Gastroesophageal sphincter (tissue), 4 donors: ENCODE measurements at regions not wholly inside any gene's neighbourhood (a gene's known extent, or its start where the extent isn't known, plus 50 kb on each side); places are given as distances from the start of the nearest gene placed in this dataset.
"Not testable (repeated sequence)": the region's sequence is repeated elsewhere in the genome, so short reads cannot be mapped to it uniquely, and the experiment has no call there.

Source experiments
- ATAC-seq: fragments of 150-250 bp; one replicate; pipeline ENCODE4 v1.9.1; 2016; ENCODE audit warnings: mild to moderate bottlenecking, moderate library complexity
- H3K27ac ChIP-seq, 4 donors: fragments of 200-600 bp; sonication (generic) in 3 of 4; 1 replicate in 3 of 4; 2 replicates in 1 of 4; pipeline ENCODE4 v1.5.1; 2016 to 2019
- H3K27me3 ChIP-seq: fragments of 200-600 bp; sonication (generic); one replicate; pipeline ENCODE4 v1.5.1; 2019
- H3K36me3 ChIP-seq, 2 donors: fragments of 200-600 bp; sonication (generic); one replicate each; pipeline ENCODE4 v1.5.1; 2019; ENCODE audit warnings: control low read depth in 1 of 2
- H3K4me1 ChIP-seq, 3 donors: fragments of 200-600 bp; sonication (generic); 1 replicate in 2 of 3; 2 replicates in 1 of 3; pipeline ENCODE4 v1.5.1; 2016 to 2019; ENCODE audit warnings: control low read depth in 2 of 3
- H3K4me3 ChIP-seq, 2 donors: fragments of 200-600 bp; sonication (generic); one replicate each; pipeline ENCODE4 v1.5.1; 2019; ENCODE audit warnings: mild to moderate bottlenecking in 1 of 2, moderate library complexity in 1 of 2
- H3K9me3 ChIP-seq, 3 donors: fragments of 200-600 bp; sonication (generic); one replicate each; pipeline ENCODE4 v1.5.1; 2017 to 2019; ENCODE audit warnings: control low read depth in 2 of 3
- CTCF ChIP-seq, 4 experiments: fragments of 200-600 bp in 2 of 4; fragments of 450-650 bp in 2 of 4; sonication (generic) in 1 of 4; IDR thresholded peaks; one replicate each; pipeline ENCODE4 v1.5.1; 2017 to 2019; ENCODE audit warnings: antibody characterized with exemption in 4 of 4, mild to moderate bottlenecking in 2 of 4, moderate library complexity in 2 of 4
- EP300 ChIP-seq: sonication (generic); formaldehyde crosslinking; IDR thresholded peaks from one replicate; pipeline ENCODE4 v1.6.1; 2017; ENCODE audit warnings: antibody characterized with exemption, mild to moderate bottlenecking
- POLR2A ChIP-seq, 2 donors: fragments of 450-650 bp; IDR thresholded peaks; one replicate each; pipeline ENCODE4 v1.6.1; 2017; ENCODE audit warnings: antibody characterized with exemption in 2 of 2, mild to moderate bottlenecking in 2 of 2, moderate library complexity in 1 of 2
- POLR2AphosphoS5 ChIP-seq: sonication (generic); formaldehyde crosslinking; IDR thresholded peaks from one replicate; pipeline ENCODE4 v1.6.1; 2017; ENCODE audit warnings: antibody characterized with exemption
- WGBS, 2 donors: methylation state at CpG; one replicate each; pipeline ENCODE4 v1.1.5; 2018; ENCODE audit warnings: low coverage in 1 of 2; 5-methylcytosine and 5-hydroxymethylcytosine counted together

- no peak for TF ChIP-seq POLR2A (IDR thresholded peaks at IDR 0.05)
- no peak for TF ChIP-seq EP300
- TF ChIP-seq POLR2AphosphoS5 = no peak
- no peak for TF ChIP-seq CTCF (IDR thresholded peaks at IDR 0.05)
- Histone ChIP-seq H3K4me1 (no peaks in the 10 kb centered on the region), H3K27ac (no peak overlapping the region), H3K36me3 (no peaks in the 10 kb centered on the region), H3K27me3 (no peaks in the 10 kb centered on the region), H3K9me3 (peaks cover 0 to 14% (median 0%) of the 10 kb centered on the region in 3 donors), H3K4me3 (no peak overlapping the region)
- ATAC-seq = no peak
- WGBS, 2 donors = 71 to 77% methylated on average over 4 of the region's 4 CpGs
Observed at GRCh38 chr3:8421711-8422110, 79.9 kb upstream of the LMCD1 start.

GRCh38 chr3:8423307-8423706 is 78.3 kb upstream of the LMCD1 start:
- H3K27ac ChIP-seq = no peak overlapping the region
- no peak for TF ChIP-seq POLR2AphosphoS5
- no peak for TF ChIP-seq POLR2A (IDR thresholded peaks at IDR 0.05)
- no peak for TF ChIP-seq EP300
- TF ChIP-seq CTCF (IDR thresholded peaks at IDR 0.05) = no peak
- 17 to 27% methylated on average over 2 of the region's 2 CpGs for WGBS, 2 donors

GRCh38 chr3:8424281-8424680 is 77.3 kb upstream of the LMCD1 start:
- no peaks in the 10 kb centered on the region for H3K36me3 ChIP-seq
- H3K4me3 ChIP-seq = no peak overlapping the region
- H3K27ac ChIP-seq = no peak overlapping the region
- no peaks in the 10 kb centered on the region for H3K4me1 ChIP-seq
- H3K9me3 ChIP-seq = peaks cover 0 to 14% (median 0%) of the 10 kb centered on the region in 3 donors
- ATAC-seq = no peak
- WGBS, 2 donors = 85 to 100% methylated on average over 3 of the region's 3 CpGs
- no peak for TF ChIP-seq CTCF (IDR thresholded peaks at IDR 0.05)
- no peak for TF ChIP-seq POLR2A (IDR thresholded peaks at IDR 0.05)
- no peak for TF ChIP-seq EP300
- TF ChIP-seq POLR2AphosphoS5 = no peak
- H3K27me3 ChIP-seq = no peaks in the 10 kb centered on the region

More at GRCh38 chr3:8423307-8423706, 78.3 kb upstream of the LMCD1 start:
- H3K4me3 ChIP-seq = no peak overlapping the region
- peaks cover 0 to 14% (median 0%) of the 10 kb centered on the region in 3 donors for H3K9me3 ChIP-seq
- no peak for ATAC-seq
- H3K4me1 ChIP-seq = no peaks in the 10 kb centered on the region
- H3K36me3 ChIP-seq = no peaks in the 10 kb centered on the region
- no peaks in the 10 kb centered on the region for H3K27me3 ChIP-seq

- no peaks in the 10 kb centered on the region for H3K36me3 ChIP-seq
- no peak overlapping the region for H3K4me3 ChIP-seq
- no peaks in the 10 kb centered on the region for H3K9me3 ChIP-seq
- peak; percentile 20 for TF ChIP-seq POLR2AphosphoS5
- TF ChIP-seq CTCF (IDR thresholded peaks at IDR 0.05) = no peak
- TF ChIP-seq POLR2A (IDR thresholded peaks at IDR 0.05) = no peak
- no peak for TF ChIP-seq EP300
- peak; percentile 46 for ATAC-seq
- H3K27me3 ChIP-seq = no peaks in the 10 kb centered on the region
- H3K27ac ChIP-seq = peak overlapping the region in 2 of 4 donors; percentile 35 to 51
- WGBS, 2 donors = 66 to 77% methylated on average over 4 to 5 of the region's 8 CpGs
- H3K4me1 ChIP-seq = no peaks in the 10 kb centered on the region
Observed at GRCh38 chr3:8436661-8437287, 64.8 kb upstream of the LMCD1 start.

- 64 to 79% methylated on average over 6 to 7 of the region's 7 CpGs for WGBS, 2 donors
- ATAC-seq = no peak
Observed at GRCh38 chr3:8438507-8439079, 63.0 kb upstream of the LMCD1 start.

GRCh38 chr3:8440142-8440541 is 61.5 kb upstream of the LMCD1 start:
- not testable (repeated sequence) for H3K27ac ChIP-seq, H3K9me3 ChIP-seq, H3K36me3 ChIP-seq, H3K4me3 ChIP-seq, H3K27me3 ChIP-seq, ATAC-seq
- no CpG with 5 or more reads among the region's 30 CpGs for WGBS, 2 donors
- peaks cover 3 to 31% (median 11%) of the 10 kb centered on the region in 3 donors for H3K4me1 ChIP-seq

More at GRCh38 chr3:8438507-8439079, 63.0 kb upstream of the LMCD1 start:
- H3K4me1 ChIP-seq = peaks cover 0 to 16% (median 4%) of the 10 kb centered on the region in 3 donors
- H3K4me3 ChIP-seq = no peak overlapping the region
- H3K36me3 ChIP-seq = no peaks in the 10 kb centered on the region
- no peak overlapping the region for H3K27ac ChIP-seq
- H3K27me3 ChIP-seq = no peaks in the 10 kb centered on the region
- no peaks in the 10 kb centered on the region for H3K9me3 ChIP-seq
- TF ChIP-seq POLR2A (IDR thresholded peaks at IDR 0.05) (no peak), POLR2AphosphoS5 (no peak), CTCF (IDR thresholded peaks at IDR 0.05) (no peak), EP300 (no peak)
